HepG2 (cell line): ENCODE measurements at regions not wholly inside any gene's neighbourhood (a gene's known extent, or its start where the extent isn't known, plus 50 kb on each side); places are given as distances from the start of the nearest gene placed in this dataset.

Source experiments
- ATAC-seq: fragments of 200-7000 bp; cut with Tn5 transposase; 3 replicates; pipeline ENCODE4 v1.9.1; 2020; ENCODE audit warnings: mild to moderate bottlenecking, moderate library complexity
- BruUV-seq: library from RNA; stranded (reverse); fragments of 400-500 nt; replicated peaks from 2 replicates; lab custom pipeline; 2021; lab: Mats Ljungman, UMichigan
- CTCF ChIA-PET: fragments of 300-600 bp; formaldehyde crosslinking; extraction: SDS; loops from one replicate; lab custom pipeline; 2021; ENCODE audit warnings: low total read pairs, inconsistent platforms, low intra/inter-chr PET ratio; lab: Yijun Ruan, JAX
- POLR2A ChIA-PET: fragments of 350-600 bp; sonication (Branson Sonifier 250); formaldehyde crosslinking; loops from one replicate; lab custom pipeline; 2020; ENCODE audit warnings: antibody characterized with exemption, inconsistent platforms; lab: Yijun Ruan, JAX
- DNase-seq: peaks from one replicate; pipeline ENCODE4 v3.0.0-alpha.2; 2015; ENCODE audit warnings: low spot score
- FAIRE-seq: peaks from 3 replicates; lab custom pipeline; 2011; peaks lifted over from hg19 to GRCh38; lab: Jason Lieb, UNC
- H2AFZ ChIP-seq: one replicate; pipeline ENCODE4 v1.6.1; 2011; ENCODE audit warnings: low read length, inconsistent platforms
- H3K27ac ChIP-seq: fragments of 300-600 bp; 3 replicates; pipeline ENCODE4 v1.8.0; 2011; ENCODE audit warnings: mixed run types, mild to moderate bottlenecking, mixed read lengths, low read length, inconsistent platforms; ENCODE audit not compliant: insufficient read depth; ENCODE audit errors: extremely low read length
- H3K27me3 ChIP-seq, 2 experiments: fragments of 200-600 bp in 1 of 2; 2 replicates in 1 of 2; 3 replicates in 1 of 2; pipeline versions ENCODE4 v1.6.0 to v1.8.0; 2011; ENCODE audit warnings: low read length in 2 of 2, mild to moderate bottlenecking in 2 of 2, moderate library complexity in 2 of 2, inconsistent platforms in 1 of 2; ENCODE audit not compliant: insufficient read depth in 2 of 2, control insufficient read depth in 1 of 2
- H3K36me3 ChIP-seq, 2 experiments: fragments of 200-600 bp in 1 of 2; replicated peaks in 1 of 2; 2 replicates in 1 of 2; 3 replicates in 1 of 2; pipeline versions ENCODE4 v1.5.1 to v1.8.0; 2011; ENCODE audit warnings: low read length in 2 of 2, inconsistent platforms in 1 of 2; ENCODE audit not compliant: insufficient read depth in 2 of 2, control insufficient read depth in 1 of 2
- H3K4me1 ChIP-seq: 2 replicates; pipeline ENCODE4 v1.5.1; 2012; ENCODE audit warnings: low read length, inconsistent platforms; ENCODE audit not compliant: insufficient read depth
- H3K4me2 ChIP-seq: 2 replicates; pipeline ENCODE4 v1.6.0; 2011; ENCODE audit warnings: low read depth, low read length, inconsistent platforms
- H3K4me3 ChIP-seq, 3 experiments: fragments of 200-600 bp in 1 of 3; sonication (generic), shearing (Covaris generic) in 1 of 3; replicated peaks in 1 of 3; 2 replicates each; pipeline ENCODE4 v1.5.1; 2011 to 2016; ENCODE audit warnings: low read length in 3 of 3, inconsistent platforms in 2 of 3, low read depth in 2 of 3, mild to moderate bottlenecking in 2 of 3, control low read depth in 1 of 3, mixed read lengths in 1 of 3; ENCODE audit not compliant: insufficient read depth in 1 of 3
- H3K79me2 ChIP-seq: one replicate; pipeline ENCODE4 v1.6.1; 2011; ENCODE audit warnings: low read length, inconsistent platforms; ENCODE audit not compliant: insufficient read depth
- H3K9ac ChIP-seq: 2 replicates; pipeline ENCODE4 v1.6.0; 2011; ENCODE audit warnings: mild to moderate bottlenecking, low read depth, low read length, inconsistent platforms; ENCODE audit not compliant: insufficient read depth
- H3K9me3 ChIP-seq: 2 replicates; pipeline ENCODE4 v1.5.1; 2012; ENCODE audit warnings: mild to moderate bottlenecking, low read length
- H4K20me1 ChIP-seq: 2 replicates; pipeline ENCODE4 v1.6.0; 2011; ENCODE audit warnings: inconsistent platforms, mild to moderate bottlenecking, low read length, moderate library complexity; ENCODE audit not compliant: insufficient read depth
- AFF4 ChIP-seq: sonication (generic); formaldehyde crosslinking; IDR thresholded peaks from 2 replicates; pipeline ENCODE4 v1.4.0; 2020; ENCODE audit warnings: missing genetic modification reagents
- JUNB ChIP-seq: sonication (generic); formaldehyde crosslinking; IDR thresholded peaks from 2 replicates; pipeline ENCODE4 v1.8.0; 2022; ENCODE audit warnings: missing genetic modification reagents, mild to moderate bottlenecking, borderline replicate concordance
- POLR2G ChIP-seq: fragments of 200-400 bp; formaldehyde crosslinking; IDR thresholded peaks from 2 replicates; pipeline ENCODE4 v1.6.1; 2018; ENCODE audit warnings: mild to moderate bottlenecking, low read depth, low read length, moderate library complexity
- ZHX2 ChIP-seq, 2 experiments: sonication (generic) in 1 of 2; formaldehyde crosslinking in 1 of 2; IDR thresholded peaks; 2 replicates each; pipeline versions ENCODE4 v1.6.1 to v1.9.0; 2014 to 2022; ENCODE audit warnings: antibody characterized with exemption in 1 of 2, borderline replicate concordance in 1 of 2, inconsistent platforms in 1 of 2, low read depth in 1 of 2, missing genetic modification reagents in 1 of 2
- ZNF138 ChIP-seq: sonication (generic); formaldehyde crosslinking; IDR thresholded peaks from 2 replicates; pipeline ENCODE4 v1.5.0; 2020; ENCODE audit warnings: mild to moderate bottlenecking, low read depth, missing genetic modification reagents
- ZNF558 ChIP-seq: sonication (generic); formaldehyde crosslinking; IDR thresholded peaks from 2 replicates; pipeline ENCODE4 v1.9.0; 2022; ENCODE audit warnings: mild to moderate bottlenecking, missing genetic modification reagents, borderline replicate concordance
- ZNF615 ChIP-seq: sonication (generic); formaldehyde crosslinking; IDR thresholded peaks from 2 replicates; pipeline ENCODE4 v1.5.0; 2020; ENCODE audit warnings: mild to moderate bottlenecking, missing genetic modification reagents, borderline replicate concordance
- ZNF780A ChIP-seq: sonication (generic); formaldehyde crosslinking; IDR thresholded peaks from 2 replicates; pipeline ENCODE4 v1.8.0; 2022; ENCODE audit warnings: mild to moderate bottlenecking, missing genetic modification reagents, moderate library complexity
- WGBS: methylation state at CpG from one replicate; pipeline ENCODE4 v1.1.6; 2017; ENCODE audit warnings: low lambda C conversion rate; 5-methylcytosine and 5-hydroxymethylcytosine counted together
- in situ Hi-C: cut with HindIII; loops from 2 replicates; pipeline ENCODE4 v1.10.0; 2017; ENCODE audit warnings: low pct_unique_long_range_greater_than_20kb; ENCODE audit not compliant: extremely low pct_ligation_motif_present
- intact Hi-C: fragments of 100-400 bp; cut with micrococcal nuclease; formaldehyde crosslinking; loops from one replicate; pipeline ENCODE4 v1.10.0; 2022; ENCODE audit not compliant: unreplicated experiment

DNA sequence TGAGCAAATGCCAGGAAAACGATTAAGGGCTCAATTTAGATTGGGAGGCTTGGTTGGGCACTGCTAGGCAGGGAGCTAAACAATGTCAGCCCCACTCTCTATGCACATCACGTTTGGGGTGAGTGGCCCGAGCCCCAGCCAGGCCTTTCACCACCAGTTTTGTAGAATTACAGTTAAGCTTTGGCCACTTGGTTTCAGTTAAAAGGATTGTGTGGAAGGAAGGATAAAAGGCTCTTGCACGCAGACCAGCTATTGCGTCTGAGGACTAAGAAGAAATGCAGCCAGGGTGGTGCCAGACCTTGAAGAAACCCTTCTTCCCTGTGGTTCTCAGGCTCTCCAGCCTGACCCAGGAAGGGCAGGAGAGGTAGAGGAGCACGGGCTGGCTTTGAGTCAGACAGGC is 125.3 kb upstream of the SLC44A1 start (continued):
- TF ChIP-seq ZNF780A (CRISPR knock-in tag) (no peak), ZNF615 (CRISPR knock-in tag) (no peak), ZHX2 (IDR thresholded peaks at IDR 0.05; ENCODE audit: low read depth) (no peak), ZHX2 (CRISPR knock-in tag; IDR thresholded peaks at IDR 0.05; ENCODE audit: borderline replicate concordance) (no peak), ZNF138 (CRISPR knock-in tag) (no peak), JUNB (CRISPR knock-in tag) (no peak), ZNF558 (CRISPR knock-in tag) (no peak)

GRCh38 chr9:105121861-105122430 is 122.5 kb upstream of the SLC44A1 start:
- no peak for FAIRE-seq
- BruUV-seq = no TSS peak
- Histone ChIP-seq H3K27me3 (peaks cover 0 to 7% of the 10 kb centered on the region in 2 experiments; a peak in 1 of 5 replicates), H3K4me2 (no peak overlapping the region), H3K9ac (no peak overlapping the region), H3K4me1 (peaks cover 1% of the 10 kb centered on the region), H3K9me3 (no peaks in the 10 kb centered on the region), H3K4me3 (no peak overlapping the region), H3K27ac (no peak overlapping the region), H2AFZ (no peak overlapping the region), H4K20me1 (no peaks in the 10 kb centered on the region), H3K79me2 (no peaks in the 10 kb centered on the region), H3K36me3 (no peaks in the 10 kb centered on the region)
- 3% methylated on average over 3 of the region's 3 CpGs for WGBS
- ATAC-seq = no peak
- no peak for DNase-seq
- intact Hi-C loops = no loop called here
- CTCF ChIA-PET = no interaction called here
- in situ Hi-C loops = no loop called here
- TF ChIP-seq POLR2G = no peak
- no peak for TF ChIP-seq AFF4 (CRISPR knock-in tag)
- TF ChIP-seq, all 625 proteins: peak for 0
- POLR2A ChIA-PET = no interaction called here
